ENCODE measurements at regions not wholly inside any gene's neighbourhood (a gene's known extent, or its start where the extent isn't known, plus 50 kb on each side); places are given as distances from the start of the nearest gene placed in this dataset.

GRCh38 chr14:43361751-43362150 is 1145.3 kb downstream of the FSCB start:
- TF ChIP-seq CTCF (IDR thresholded peaks at IDR 0.05) (no peak), POLR2A (IDR thresholded peaks at IDR 0.05) (no peak)
